Astrocyte of the spinal cord (primary cell): ENCODE measurements at regions not wholly inside any gene's neighbourhood (a gene's known extent, or its start where the extent isn't known, plus 50 kb on each side); places are given as distances from the start of the nearest gene placed in this dataset.

ENCODE experiments used
- DNase-seq: peaks from one replicate; pipeline ENCODE4 v3.0.0; 2011; ENCODE audit warnings: low read depth, low spot score
- H3K4me3 ChIP-seq: 2 replicates; pipeline ENCODE4 v1.5.1; 2011; ENCODE audit warnings: low read depth, mild to moderate bottlenecking, low read length, moderate library complexity
- CTCF ChIP-seq: IDR thresholded peaks from 2 replicates; pipeline ENCODE4 v1.5.1; 2012; ENCODE audit warnings: low read depth, mild to moderate bottlenecking, low read length, inconsistent platforms
- in situ Hi-C: cut with HindIII; loops from 2 replicates; pipeline ENCODE4 v1.10.0; 2017; ENCODE audit warnings: low sequenced_read_pairs

GRCh38 chr7:25711940-25712339 lies 440.1 kb upstream of the NFE2L3 start:
- no peak for DNase-seq
- no peak for TF ChIP-seq CTCF
- in situ Hi-C loops, result no loop called here
- no peak overlapping the region for H3K4me3 ChIP-seq

- in situ Hi-C loops, result no loop called here
- no peak for TF ChIP-seq CTCF
- H3K4me3 ChIP-seq, result no peak overlapping the region
- DNase-seq, result no peak
Observed at GRCh38 chr7:25712500-25712899, 439.5 kb upstream of the NFE2L3 start.

GRCh38 chr7:25714013-25714412 lies 438.0 kb upstream of the NFE2L3 start:
- DNase-seq, result no peak
- TF ChIP-seq CTCF, result no peak
- in situ Hi-C loops, result no loop called here
- no peak overlapping the region for H3K4me3 ChIP-seq

- no peak overlapping the region for H3K4me3 ChIP-seq
- no peak for TF ChIP-seq CTCF
- DNase-seq, result no peak
- in situ Hi-C loops, result no loop called here
Observed at GRCh38 chr7:25716421-25716820, 435.6 kb upstream of the NFE2L3 start.

- TF ChIP-seq CTCF, result no peak
- H3K4me3 ChIP-seq, result no peak overlapping the region
- no peak for DNase-seq
- in situ Hi-C loops, result no loop called here
Observed at GRCh38 chr7:25718596-25718995, 433.4 kb upstream of the NFE2L3 start.

GRCh38 chr7:25719190-25719896 lies 432.7 kb upstream of the NFE2L3 start:
- no peak for TF ChIP-seq CTCF
- DNase-seq, result no peak
- in situ Hi-C loops, result no loop called here
- no peak overlapping the region for H3K4me3 ChIP-seq
